Gastrocnemius medialis (tissue), 4 donors: ENCODE measurements at regions not wholly inside any gene's neighbourhood (a gene's known extent, or its start where the extent isn't known, plus 50 kb on each side); places are given as distances from the start of the nearest gene placed in this dataset.
"Not testable (repeated sequence)": the region's sequence is repeated elsewhere in the genome, so short reads cannot be mapped to it uniquely, and the experiment has no call there.

Experiments
- ATAC-seq, 2 donors: fragments of 150-250 bp; one replicate each; pipeline ENCODE4 v1.9.1; 2016
- DNase-seq, 2 donors: peaks; one replicate each; pipeline ENCODE4 v3.0.0-alpha.2; 2019
- H3K27ac ChIP-seq, 4 donors: fragments of 200-600 bp; sonication (generic); 1 replicate in 1 of 4; 2 replicates in 3 of 4; pipeline ENCODE4 v1.5.1; 2016 to 2018; ENCODE audit warnings: mild to moderate bottlenecking in 2 of 4, moderate library complexity in 1 of 4
- H3K27me3 ChIP-seq, 3 donors: fragments of 200-600 bp; sonication (generic) in 2 of 3; 1 replicate in 1 of 3; 2 replicates in 2 of 3; pipeline versions ENCODE4 v1.5.1 to v1.6.0; 2016 to 2019; ENCODE audit warnings: mild to moderate bottlenecking in 1 of 3, moderate library complexity in 1 of 3
- H3K36me3 ChIP-seq, 2 donors: fragments of 200-600 bp; sonication (generic) in 1 of 2; one replicate each; pipeline ENCODE4 v1.5.1; 2017 to 2018
- H3K4me1 ChIP-seq, 2 donors: fragments of 200-600 bp; sonication (generic) in 1 of 2; one replicate each; pipeline ENCODE4 v1.5.1; 2016 to 2017; ENCODE audit warnings: mild to moderate bottlenecking in 2 of 2
- H3K4me3 ChIP-seq, 4 donors: fragments of 200-600 bp; sonication (generic) in 3 of 4; 1 replicate in 1 of 4; 2 replicates in 3 of 4; pipeline ENCODE4 v1.5.1; 2016 to 2019; ENCODE audit warnings: mild to moderate bottlenecking in 2 of 4
- H3K9me3 ChIP-seq, 3 donors: fragments of 200-600 bp; sonication (generic) in 2 of 3; 1 replicate in 1 of 3; 2 replicates in 2 of 3; pipeline ENCODE4 v1.5.1; 2016 to 2019
- POLR2A ChIP-seq, 2 donors: fragments of 450-650 bp; IDR thresholded peaks; one replicate each; pipeline ENCODE4 v1.6.1; 2017; ENCODE audit warnings: antibody characterized with exemption in 2 of 2, mild to moderate bottlenecking in 2 of 2, moderate library complexity in 2 of 2
- in situ Hi-C, 4 donors: fragments of 200-750 bp; cut with MboI; loops; one replicate each; pipeline versions ENCODE4 v1.15.0 to v1.8.0; 2017; ENCODE audit warnings: low sequenced_read_pairs in 4 of 4
- intact Hi-C: fragments of 100-400 bp; cut with DNase I; formaldehyde crosslinking; loops from one replicate; pipeline ENCODE4 v1.15.1; 2023; ENCODE audit warnings: low total_unique reads
- TF ChIP-seq, protein P1 (sequence below), 5 experiments: fragments of 450-650 bp in 3 of 5; fragments of 200-600 bp in 2 of 5; sonication (generic) in 2 of 5; IDR thresholded peaks in 4 of 5; conservative IDR thresholded peaks in 1 of 5; 1 replicate in 4 of 5; 2 replicates in 1 of 5; pipeline ENCODE4 v1.5.1; 2016 to 2019; ENCODE audit warnings: antibody characterized with exemption in 5 of 5, mild to moderate bottlenecking in 3 of 5, moderate library complexity in 3 of 5

DNA sequence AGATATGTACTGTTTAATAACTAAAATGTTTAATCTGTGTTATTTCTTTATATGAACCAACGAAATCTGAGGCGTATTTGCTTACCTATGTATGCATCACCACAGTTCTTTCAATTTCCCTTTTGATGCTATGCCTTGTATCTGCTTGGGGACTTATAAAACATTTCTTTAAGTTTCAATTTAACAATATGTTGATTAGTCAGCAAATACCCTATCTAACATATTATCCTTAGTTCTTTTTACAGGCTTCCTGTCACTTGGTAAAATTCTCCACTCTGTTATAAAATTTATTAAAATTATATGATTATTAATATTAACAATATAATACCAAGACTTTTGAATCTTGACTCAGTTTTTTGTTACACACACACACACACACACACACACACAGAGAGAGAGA lies 174.3 kb downstream of the CPS1 start:
- H3K36me3 ChIP-seq = no peaks in the 10 kb centered on the region
- H3K4me3 ChIP-seq = no peak overlapping the region
- in situ Hi-C loops = no loop called here
- H3K9me3 ChIP-seq = no peaks in the 10 kb centered on the region
- H3K27ac ChIP-seq = no peak overlapping the region
- H3K4me1 ChIP-seq = no peaks in the 10 kb centered on the region
- no peaks in the 10 kb centered on the region for H3K27me3 ChIP-seq
- intact Hi-C loops = no loop called here
- ATAC-seq = no peak
- TF ChIP-seq, protein P1, sequence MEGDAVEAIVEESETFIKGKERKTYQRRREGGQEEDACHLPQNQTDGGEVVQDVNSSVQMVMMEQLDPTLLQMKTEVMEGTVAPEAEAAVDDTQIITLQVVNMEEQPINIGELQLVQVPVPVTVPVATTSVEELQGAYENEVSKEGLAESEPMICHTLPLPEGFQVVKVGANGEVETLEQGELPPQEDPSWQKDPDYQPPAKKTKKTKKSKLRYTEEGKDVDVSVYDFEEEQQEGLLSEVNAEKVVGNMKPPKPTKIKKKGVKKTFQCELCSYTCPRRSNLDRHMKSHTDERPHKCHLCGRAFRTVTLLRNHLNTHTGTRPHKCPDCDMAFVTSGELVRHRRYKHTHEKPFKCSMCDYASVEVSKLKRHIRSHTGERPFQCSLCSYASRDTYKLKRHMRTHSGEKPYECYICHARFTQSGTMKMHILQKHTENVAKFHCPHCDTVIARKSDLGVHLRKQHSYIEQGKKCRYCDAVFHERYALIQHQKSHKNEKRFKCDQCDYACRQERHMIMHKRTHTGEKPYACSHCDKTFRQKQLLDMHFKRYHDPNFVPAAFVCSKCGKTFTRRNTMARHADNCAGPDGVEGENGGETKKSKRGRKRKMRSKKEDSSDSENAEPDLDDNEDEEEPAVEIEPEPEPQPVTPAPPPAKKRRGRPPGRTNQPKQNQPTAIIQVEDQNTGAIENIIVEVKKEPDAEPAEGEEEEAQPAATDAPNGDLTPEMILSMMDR (IDR thresholded peaks at IDR 0.05 in 4 of 5, conservative IDR thresholded peaks at IDR 0.05 in 1 of 5) = no peak
- TF ChIP-seq POLR2A (IDR thresholded peaks at IDR 0.05) = no peak
- no peak for DNase-seq

DNA sequence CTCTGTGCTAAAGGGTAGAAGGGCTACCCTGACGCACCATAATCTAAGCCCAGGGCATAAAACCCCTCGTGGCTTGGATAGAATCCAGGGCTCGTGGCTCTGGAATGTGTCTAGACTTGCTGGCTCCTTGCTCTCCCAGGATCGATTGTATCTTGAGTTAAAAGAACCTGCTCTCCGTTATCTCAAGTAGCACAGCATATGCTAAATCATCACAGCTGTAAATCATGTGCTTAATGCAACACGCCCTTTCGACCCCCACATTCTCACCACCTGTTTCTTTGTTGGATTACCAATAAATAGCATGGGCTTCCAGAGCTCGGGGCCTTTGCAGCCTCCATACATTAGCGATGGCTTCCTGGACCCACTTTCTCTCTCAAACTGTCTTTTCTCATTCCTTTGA lies 190.4 kb downstream of the CPS1 start:
- DNase-seq, H3K9me3 ChIP-seq, H3K27me3 ChIP-seq, H3K27ac ChIP-seq, in situ Hi-C loops, H3K36me3 ChIP-seq, intact Hi-C loops, H3K4me1 ChIP-seq, H3K4me3 ChIP-seq, ATAC-seq: not testable (repeated sequence)

DNA sequence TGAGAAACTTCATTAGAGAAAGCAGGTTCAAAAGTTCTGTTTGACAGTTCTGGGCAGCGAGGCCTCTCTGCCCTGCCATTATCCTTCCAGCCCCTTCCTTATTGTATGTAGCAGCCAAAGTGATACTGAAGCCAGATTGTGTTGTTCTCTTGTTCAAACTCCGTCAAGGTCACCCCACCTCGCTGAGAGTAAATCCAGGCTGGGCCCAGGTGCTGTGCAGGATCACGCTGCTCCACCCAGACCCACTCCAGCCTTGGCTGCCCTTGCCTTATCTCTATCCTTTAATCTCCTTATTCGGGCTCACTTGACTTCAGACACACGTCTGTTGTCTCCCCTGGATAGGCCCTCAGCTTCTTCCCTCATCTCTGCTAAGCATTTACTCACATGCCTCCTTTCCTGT lies 196.1 kb downstream of the CPS1 start:
- intact Hi-C loops = no loop called here
- DNase-seq (no peak), ATAC-seq (no peak)
- in situ Hi-C loops = no loop called here
- Histone ChIP-seq H3K36me3 (no peaks in the 10 kb centered on the region), H3K27ac (no peak overlapping the region), H3K9me3 (no peaks in the 10 kb centered on the region), H3K4me1 (no peaks in the 10 kb centered on the region), H3K4me3 (no peak overlapping the region), H3K27me3 (no peaks in the 10 kb centered on the region)
- TF ChIP-seq, protein P1 (IDR thresholded peaks at IDR 0.05 in 4 of 5, conservative IDR thresholded peaks at IDR 0.05 in 1 of 5) = no peak
- no peak for TF ChIP-seq POLR2A (IDR thresholded peaks at IDR 0.05)

DNA sequence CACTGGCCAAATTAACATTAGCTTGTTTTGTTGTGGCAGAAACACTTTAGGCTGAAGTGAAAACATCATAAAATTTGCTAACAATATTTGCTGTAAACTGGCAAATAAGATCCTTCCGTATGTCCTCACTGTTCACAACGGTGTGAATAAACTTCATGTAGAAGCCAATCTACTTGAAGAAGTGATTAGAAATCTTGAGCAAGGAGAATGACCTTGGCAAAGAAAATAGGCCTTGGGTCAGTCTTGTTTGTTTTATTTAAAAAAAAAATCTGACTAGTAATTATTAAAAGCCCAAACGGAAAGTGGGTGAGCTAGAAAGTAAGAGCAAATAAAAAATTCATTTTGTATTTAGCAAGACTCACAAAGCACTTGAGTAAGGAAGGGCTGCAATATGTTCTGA lies 197.0 kb downstream of the CPS1 start:
- H3K4me3 ChIP-seq = no peak overlapping the region
- no peaks in the 10 kb centered on the region for H3K9me3 ChIP-seq
- no peaks in the 10 kb centered on the region for H3K36me3 ChIP-seq
- DNase-seq = no peak
- H3K27ac ChIP-seq = no peak overlapping the region
- intact Hi-C loops = no loop called here
- no peak for TF ChIP-seq POLR2A (IDR thresholded peaks at IDR 0.05)
- TF ChIP-seq, protein P1 (IDR thresholded peaks at IDR 0.05 in 4 of 5, conservative IDR thresholded peaks at IDR 0.05 in 1 of 5) = no peak
- in situ Hi-C loops = no loop called here
- H3K4me1 ChIP-seq = no peaks in the 10 kb centered on the region
- no peak for ATAC-seq
- no peaks in the 10 kb centered on the region for H3K27me3 ChIP-seq

DNA sequence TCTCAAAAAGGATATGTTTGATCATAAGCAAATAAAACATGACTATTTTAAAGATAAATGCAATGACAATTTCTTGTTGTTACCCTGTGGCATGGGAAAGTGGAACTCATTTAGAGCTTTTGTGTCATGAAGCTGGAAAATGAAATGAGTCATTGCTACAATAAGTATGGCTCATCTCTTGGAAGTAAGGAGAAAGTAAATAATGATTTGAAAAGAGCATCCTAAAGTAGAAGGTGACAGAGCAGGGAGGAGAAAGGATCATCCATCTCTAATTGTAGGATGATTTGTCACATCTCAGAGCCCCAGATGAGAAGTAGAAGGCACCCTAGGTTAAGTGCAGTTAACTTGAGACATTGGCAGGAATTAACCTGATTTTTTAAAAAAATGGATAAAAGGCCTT lies 200.5 kb downstream of the CPS1 start:
- no peak for TF ChIP-seq POLR2A (IDR thresholded peaks at IDR 0.05)
- TF ChIP-seq, protein P1 (IDR thresholded peaks at IDR 0.05 in 4 of 5, conservative IDR thresholded peaks at IDR 0.05 in 1 of 5) = no peak
- Histone ChIP-seq H3K4me1 (no peaks in the 10 kb centered on the region), H3K27me3 (no peaks in the 10 kb centered on the region), H3K9me3 (no peaks in the 10 kb centered on the region), H3K4me3 (no peak overlapping the region), H3K27ac (no peak overlapping the region), H3K36me3 (no peaks in the 10 kb centered on the region)
- intact Hi-C loops (no loop called here), in situ Hi-C loops (no loop called here)
- ATAC-seq (no peak), DNase-seq (no peak)
